Progenitor cell of endocrine pancreas (in vitro differentiated cells): ENCODE measurements at regions not wholly inside any gene's neighbourhood (a gene's known extent, or its start where the extent isn't known, plus 50 kb on each side); places are given as distances from the start of the nearest gene placed in this dataset.

Source experiments
- DNase-seq: peaks from one replicate; pipeline ENCODE4 v3.0.0; 2021; ENCODE audit warnings: low spot score; ENCODE audit not compliant: unreplicated experiment
- H3K27ac Mint-ChIP-seq: 2 replicates; pipeline ENCODE4 v1.8.0; 2021; ENCODE audit warnings: mild to moderate bottlenecking, moderate library complexity, mixed read lengths
- H3K27me3 Mint-ChIP-seq: 2 replicates; pipeline ENCODE4 v1.8.0; 2021; ENCODE audit warnings: mixed read lengths
- H3K36me3 Mint-ChIP-seq: 2 replicates; pipeline ENCODE4 v1.8.0; 2022; ENCODE audit warnings: mixed read lengths; ENCODE audit not compliant: insufficient read depth
- H3K4me1 Mint-ChIP-seq: 2 replicates; pipeline ENCODE4 v1.8.0; 2021; ENCODE audit warnings: low read depth, mixed read lengths
- H3K4me3 Mint-ChIP-seq: 2 replicates; pipeline ENCODE4 v1.8.0; 2021; ENCODE audit warnings: low read depth, mild to moderate bottlenecking, moderate library complexity, mixed read lengths
- H3K9me3 Mint-ChIP-seq: 2 replicates; pipeline ENCODE4 v1.8.0; 2021; ENCODE audit warnings: low read depth, mixed read lengths
- CTCF ChIP-seq: fragments of 200-600 bp; sonication (generic); IDR thresholded peaks from one replicate; pipeline ENCODE4 v1.5.0; 2021; ENCODE audit warnings: antibody characterized with exemption, mild to moderate bottlenecking; ENCODE audit not compliant: unreplicated experiment

- no peak overlapping the region for H3K4me3 Mint-ChIP-seq
- H3K9me3 Mint-ChIP-seq: no peaks in the 10 kb centered on the region
- no peak for DNase-seq
- H3K4me1 Mint-ChIP-seq: no peaks in the 10 kb centered on the region
- H3K36me3 Mint-ChIP-seq: no peaks in the 10 kb centered on the region
- no peak for TF ChIP-seq CTCF
- H3K27ac Mint-ChIP-seq: no peak overlapping the region
- peaks cover 6% of the 10 kb centered on the region for H3K27me3 Mint-ChIP-seq
Observed at GRCh38 chr6:132244744-132245143, 156.5 kb downstream of the MOXD1 start.

DNA sequence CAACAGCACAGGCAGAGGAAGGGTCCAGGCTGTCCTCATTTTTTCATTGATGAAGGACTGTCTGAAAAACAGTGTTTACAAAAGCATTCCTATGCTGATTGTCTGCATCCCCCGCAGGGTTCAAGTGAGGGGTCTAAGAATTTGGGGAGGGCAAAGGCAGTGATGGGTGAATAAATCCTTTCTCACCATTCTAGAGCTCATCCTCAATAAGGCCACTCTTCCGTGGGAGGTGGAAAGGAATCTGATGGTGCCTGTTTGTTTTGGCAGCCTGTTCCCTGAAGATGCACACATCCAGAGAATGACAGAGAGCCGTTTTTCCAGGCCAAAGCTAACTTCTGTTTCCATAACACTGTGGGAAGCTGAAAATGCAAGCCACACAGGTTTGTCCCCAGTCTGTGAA lies 164.5 kb downstream of the MOXD1 start:
- H3K4me3 Mint-ChIP-seq: no peak overlapping the region
- TF ChIP-seq CTCF: no peak
- H3K4me1 Mint-ChIP-seq: peaks cover 1% of the 10 kb centered on the region
- H3K9me3 Mint-ChIP-seq: no peaks in the 10 kb centered on the region
- H3K36me3 Mint-ChIP-seq: no peaks in the 10 kb centered on the region
- peaks cover 3% of the 10 kb centered on the region for H3K27me3 Mint-ChIP-seq
- H3K27ac Mint-ChIP-seq: no peak overlapping the region
- DNase-seq: no peak

GRCh38 chr6:132236281-132236680 lies 165.0 kb downstream of the MOXD1 start:
- H3K27ac Mint-ChIP-seq: no peak overlapping the region
- H3K9me3 Mint-ChIP-seq: no peaks in the 10 kb centered on the region
- DNase-seq: no peak
- no peaks in the 10 kb centered on the region for H3K36me3 Mint-ChIP-seq
- TF ChIP-seq CTCF: no peak
- peaks cover 1% of the 10 kb centered on the region for H3K4me1 Mint-ChIP-seq
- H3K27me3 Mint-ChIP-seq: peaks cover 3% of the 10 kb centered on the region
- no peak overlapping the region for H3K4me3 Mint-ChIP-seq

GRCh38 chr6:132235596-132236280 lies 165.5 kb downstream of the MOXD1 start:
- Mint-ChIP-seq H3K36me3 (no peaks in the 10 kb centered on the region), H3K4me3 (no peak overlapping the region), H3K27me3 (peaks cover 3% of the 10 kb centered on the region), H3K9me3 (no peaks in the 10 kb centered on the region), H3K27ac (no peak overlapping the region), H3K4me1 (peaks cover 1% of the 10 kb centered on the region)
- DNase-seq: no peak
- TF ChIP-seq CTCF: no peak

GRCh38 chr6:132234356-132234755 lies 166.9 kb downstream of the MOXD1 start:
- Mint-ChIP-seq H3K9me3 (no peaks in the 10 kb centered on the region), H3K4me3 (no peak overlapping the region), H3K4me1 (peaks cover 1% of the 10 kb centered on the region), H3K36me3 (no peaks in the 10 kb centered on the region), H3K27me3 (peaks cover 3% of the 10 kb centered on the region), H3K27ac (no peak overlapping the region)
- no peak for TF ChIP-seq CTCF
- DNase-seq: no peak
